Liver (tissue), 8 donors: ENCODE measurements at regions not wholly inside any gene's neighbourhood (a gene's known extent, or its start where the extent isn't known, plus 50 kb on each side); places are given as distances from the start of the nearest gene placed in this dataset.

ENCODE experiments used
- DNase-seq: peaks from one replicate; pipeline ENCODE4 v3.0.0-alpha.2; 2017; ENCODE audit warnings: low spot score
- H3K27ac ChIP-seq, 2 donors: one replicate each; pipeline ENCODE4 v1.7.0; 2013; ENCODE audit warnings: inconsistent platforms in 2 of 2, low read length in 2 of 2, control low read depth in 1 of 2, low read depth in 1 of 2, mild to moderate bottlenecking in 1 of 2
- H3K27me3 ChIP-seq, 4 donors: one replicate each; pipeline versions ENCODE4 v1.6.1 to v1.7.0; 2013; ENCODE audit warnings: low read length in 3 of 4, inconsistent platforms in 1 of 4, mild to moderate bottlenecking in 1 of 4, moderate library complexity in 1 of 4; ENCODE audit not compliant: control insufficient read depth in 4 of 4, insufficient read depth in 4 of 4
- H3K36me3 ChIP-seq, 4 donors: one replicate each; pipeline versions ENCODE4 v1.6.1 to v1.7.0; 2013; ENCODE audit warnings: low read length in 3 of 4, mild to moderate bottlenecking in 3 of 4, low read depth in 1 of 4, moderate library complexity in 1 of 4; ENCODE audit not compliant: control insufficient read depth in 4 of 4, insufficient read depth in 3 of 4
- H3K4me1 ChIP-seq, 4 donors: one replicate each; pipeline versions ENCODE4 v1.6.1 to v1.7.0; 2013; ENCODE audit warnings: low read length in 3 of 4, mild to moderate bottlenecking in 3 of 4, moderate library complexity in 1 of 4; ENCODE audit not compliant: control insufficient read depth in 4 of 4, insufficient read depth in 4 of 4
- H3K4me3 ChIP-seq, 3 donors: one replicate each; pipeline versions ENCODE4 v1.6.1 to v1.7.0; 2013; ENCODE audit warnings: low read length in 3 of 3, control low read depth in 1 of 3, low read depth in 1 of 3, mild to moderate bottlenecking in 1 of 3
- H3K9ac ChIP-seq, 2 donors: one replicate each; pipeline ENCODE4 v1.7.0; 2013; ENCODE audit warnings: low read length in 2 of 2, mild to moderate bottlenecking in 2 of 2, moderate library complexity in 2 of 2, control low read depth in 1 of 2, low read depth in 1 of 2
- H3K9me3 ChIP-seq, 4 donors: one replicate each; pipeline versions ENCODE4 v1.6.1 to v1.7.0; 2013; ENCODE audit warnings: low read length in 3 of 4; ENCODE audit not compliant: control insufficient read depth in 4 of 4
- EGR1 ChIP-seq, 2 donors: IDR thresholded peaks; 2 replicates each; pipeline ENCODE4 v1.6.1; 2016 to 2018; ENCODE audit warnings: antibody characterized with exemption in 2 of 2, low read depth in 2 of 2
- FOXA1 ChIP-seq: IDR thresholded peaks from 2 replicates; pipeline ENCODE4 v1.6.1; 2016; ENCODE audit warnings: antibody characterized with exemption
- FOXA2 ChIP-seq: IDR thresholded peaks from 2 replicates; pipeline ENCODE4 v1.6.1; 2016; ENCODE audit warnings: antibody characterized with exemption
- GABPA ChIP-seq, 2 donors: IDR thresholded peaks in 1 of 2; conservative IDR thresholded peaks in 1 of 2; 2 replicates each; pipeline ENCODE4 v1.6.1; 2016; ENCODE audit warnings: antibody characterized with exemption in 2 of 2, mild to moderate bottlenecking in 1 of 2, moderate library complexity in 1 of 2
- HNF4A ChIP-seq, 2 donors: conservative IDR thresholded peaks; 2 replicates each; pipeline ENCODE4 v1.6.1; 2016; ENCODE audit warnings: antibody characterized with exemption in 2 of 2, mild to moderate bottlenecking in 2 of 2
- HNF4G ChIP-seq: IDR thresholded peaks from 2 replicates; pipeline ENCODE4 v1.6.1; 2016; ENCODE audit warnings: antibody characterized with exemption
- JUND ChIP-seq, 2 donors: IDR thresholded peaks; 2 replicates each; pipeline ENCODE4 v1.6.1; 2016; ENCODE audit warnings: antibody characterized with exemption in 2 of 2
- NR2F2 ChIP-seq: IDR thresholded peaks from 2 replicates; pipeline ENCODE4 v1.6.1; 2016; ENCODE audit warnings: antibody characterized with exemption
- RAD21 ChIP-seq, 2 donors: IDR thresholded peaks; 2 replicates each; pipeline ENCODE4 v1.6.1; 2016; ENCODE audit warnings: antibody characterized with exemption in 2 of 2, mild to moderate bottlenecking in 2 of 2
- TAF1 ChIP-seq: conservative IDR thresholded peaks from 2 replicates; pipeline ENCODE4 v1.6.1; 2016; ENCODE audit warnings: antibody characterized with exemption, mild to moderate bottlenecking
- YY1 ChIP-seq: IDR thresholded peaks from 2 replicates; pipeline ENCODE4 v1.6.1; 2016; ENCODE audit warnings: antibody characterized with exemption, mild to moderate bottlenecking
- WGBS: extraction: QIAGEN DNeasy Blood & Tissue Kit; methylation state at CpG from one replicate; pipeline ENCODE4 v1.1.7; 2013; 5-methylcytosine and 5-hydroxymethylcytosine counted together
- TF ChIP-seq, protein P1 (sequence below): IDR thresholded peaks from 2 replicates; pipeline ENCODE4 v1.6.1; 2016; ENCODE audit warnings: antibody characterized with exemption
- TF ChIP-seq, protein P2 (sequence below): fragments of 150-350 bp; IDR thresholded peaks from 2 replicates; pipeline ENCODE4 v1.5.1; 2017; ENCODE audit warnings: improper control_type of control experiment, low read depth, low read length; ENCODE audit not compliant: missing input control
- donor health status: healthy.
- donor health status: healthy.
- donor health status: healthy.
- donor health status: healthy.
- donor health status: healthy.

DNA sequence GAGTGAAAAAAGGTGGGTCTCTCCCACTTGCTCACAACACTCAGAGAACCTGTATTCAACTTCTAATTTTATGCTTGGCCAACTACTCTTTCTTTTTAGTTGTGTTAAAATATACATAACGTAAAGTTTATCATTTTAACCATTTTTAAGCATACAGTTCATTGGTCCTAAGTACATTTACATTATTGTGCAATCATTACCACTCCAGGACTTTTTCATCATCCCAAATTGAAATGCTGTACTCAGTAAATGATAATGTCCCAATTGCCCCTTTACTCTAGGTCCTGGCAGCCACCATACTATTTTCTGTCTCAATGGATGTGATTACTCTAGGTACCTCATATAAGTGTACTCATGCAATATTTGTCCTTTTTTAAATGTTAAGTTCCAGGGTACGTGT is 212.3 kb upstream of the PLXNA2 start (continued):
- TF ChIP-seq NR2F2 (no peak), HNF4A (conservative IDR thresholded peaks at IDR 0.05) (no peak), EGR1 (IDR thresholded peaks at IDR 0.05; ENCODE audit: low read depth in 2 of 2) (no peak), TAF1 (no peak), GABPA (IDR thresholded peaks at IDR 0.05 in 1 of 2, conservative IDR thresholded peaks at IDR 0.05 in 1 of 2) (no peak), HNF4G (no peak), FOXA2 (no peak)
- TF ChIP-seq, protein P1, sequence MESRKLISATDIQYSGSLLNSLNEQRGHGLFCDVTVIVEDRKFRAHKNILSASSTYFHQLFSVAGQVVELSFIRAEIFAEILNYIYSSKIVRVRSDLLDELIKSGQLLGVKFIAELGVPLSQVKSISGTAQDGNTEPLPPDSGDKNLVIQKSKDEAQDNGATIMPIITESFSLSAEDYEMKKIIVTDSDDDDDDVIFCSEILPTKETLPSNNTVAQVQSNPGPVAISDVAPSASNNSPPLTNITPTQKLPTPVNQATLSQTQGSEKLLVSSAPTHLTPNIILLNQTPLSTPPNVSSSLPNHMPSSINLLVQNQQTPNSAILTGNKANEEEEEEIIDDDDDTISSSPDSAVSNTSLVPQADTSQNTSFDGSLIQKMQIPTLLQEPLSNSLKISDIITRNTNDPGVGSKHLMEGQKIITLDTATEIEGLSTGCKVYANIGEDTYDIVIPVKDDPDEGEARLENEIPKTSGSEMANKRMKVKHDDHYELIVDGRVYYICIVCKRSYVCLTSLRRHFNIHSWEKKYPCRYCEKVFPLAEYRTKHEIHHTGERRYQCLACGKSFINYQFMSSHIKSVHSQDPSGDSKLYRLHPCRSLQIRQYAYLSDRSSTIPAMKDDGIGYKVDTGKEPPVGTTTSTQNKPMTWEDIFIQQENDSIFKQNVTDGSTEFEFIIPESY = no peak

DNA sequence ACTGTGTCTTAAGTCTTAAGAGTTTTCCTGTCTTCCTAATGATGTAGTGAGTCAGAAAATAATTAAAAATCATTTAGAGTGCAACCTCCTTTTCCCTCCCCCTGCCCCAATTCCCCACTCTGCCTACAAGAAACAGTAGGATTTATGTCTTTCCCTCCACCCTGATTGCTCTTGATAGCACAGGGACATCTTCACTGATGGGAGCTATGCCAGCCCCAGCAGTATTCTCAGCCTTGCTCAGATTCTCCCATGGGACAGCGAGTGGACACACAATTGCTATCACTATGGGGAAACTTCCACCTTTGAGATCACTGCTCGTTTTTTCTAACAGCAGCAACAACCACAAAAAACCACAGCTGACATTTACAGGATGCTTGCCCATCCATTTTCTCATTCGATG is 216.6 kb upstream of the PLXNA2 start:
- Histone ChIP-seq H3K4me3 (no peak overlapping the region), H3K9ac (no peak overlapping the region), H3K27ac (no peak overlapping the region), H3K27me3 (no peaks in the 10 kb centered on the region), H3K9me3 (no peaks in the 10 kb centered on the region), H3K36me3 (no peaks in the 10 kb centered on the region), H3K4me1 (no peaks in the 10 kb centered on the region)
- no peak for DNase-seq
- no peak for TF ChIP-seq FOXA1
- TF ChIP-seq, protein P1 = no peak
- 89% methylated on average over 3 of the region's 3 CpGs for WGBS

DNA sequence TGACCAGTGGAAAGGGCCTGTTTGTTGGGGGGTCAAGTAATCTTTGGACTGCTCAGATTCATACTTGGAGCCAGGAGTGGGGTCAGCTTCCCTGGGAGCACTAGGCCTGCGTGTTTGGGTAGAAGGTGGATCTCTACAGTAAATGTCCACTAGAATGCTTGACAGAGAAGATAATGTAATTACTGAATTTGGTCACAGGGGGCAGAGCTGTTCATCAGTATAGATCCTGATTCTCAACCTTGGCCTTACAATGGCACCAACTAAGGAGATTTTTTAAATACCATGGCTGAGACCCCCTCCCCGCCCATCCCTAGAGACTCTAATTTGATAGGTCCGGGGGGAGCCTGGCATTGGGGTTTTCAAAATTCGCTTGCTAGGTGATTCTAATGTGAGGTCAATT is 217.5 kb upstream of the PLXNA2 start:
- no peak for TF ChIP-seq FOXA2
- TF ChIP-seq YY1 = no peak
- peak in 1 of 2 donors; percentile 47 for TF ChIP-seq RAD21 (IDR thresholded peaks at IDR 0.05)
- TF ChIP-seq, protein P2, sequence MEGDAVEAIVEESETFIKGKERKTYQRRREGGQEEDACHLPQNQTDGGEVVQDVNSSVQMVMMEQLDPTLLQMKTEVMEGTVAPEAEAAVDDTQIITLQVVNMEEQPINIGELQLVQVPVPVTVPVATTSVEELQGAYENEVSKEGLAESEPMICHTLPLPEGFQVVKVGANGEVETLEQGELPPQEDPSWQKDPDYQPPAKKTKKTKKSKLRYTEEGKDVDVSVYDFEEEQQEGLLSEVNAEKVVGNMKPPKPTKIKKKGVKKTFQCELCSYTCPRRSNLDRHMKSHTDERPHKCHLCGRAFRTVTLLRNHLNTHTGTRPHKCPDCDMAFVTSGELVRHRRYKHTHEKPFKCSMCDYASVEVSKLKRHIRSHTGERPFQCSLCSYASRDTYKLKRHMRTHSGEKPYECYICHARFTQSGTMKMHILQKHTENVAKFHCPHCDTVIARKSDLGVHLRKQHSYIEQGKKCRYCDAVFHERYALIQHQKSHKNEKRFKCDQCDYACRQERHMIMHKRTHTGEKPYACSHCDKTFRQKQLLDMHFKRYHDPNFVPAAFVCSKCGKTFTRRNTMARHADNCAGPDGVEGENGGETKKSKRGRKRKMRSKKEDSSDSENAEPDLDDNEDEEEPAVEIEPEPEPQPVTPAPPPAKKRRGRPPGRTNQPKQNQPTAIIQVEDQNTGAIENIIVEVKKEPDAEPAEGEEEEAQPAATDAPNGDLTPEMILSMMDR = peak; percentile 18
- TF ChIP-seq JUND (IDR thresholded peaks at IDR 0.05) = no peak
- no peak for DNase-seq
- no peak overlapping the region for H3K9ac ChIP-seq
- no peaks in the 10 kb centered on the region for H3K36me3 ChIP-seq
- WGBS = 91% methylated on average over 4 of the region's 4 CpGs
- no peak overlapping the region for H3K4me3 ChIP-seq
- H3K27ac ChIP-seq = no peak overlapping the region
- H3K4me1 ChIP-seq = no peaks in the 10 kb centered on the region
- H3K9me3 ChIP-seq = no peaks in the 10 kb centered on the region
- H3K27me3 ChIP-seq = no peaks in the 10 kb centered on the region
